Heart left ventricle (tissue), 13 donors: ENCODE measurements at regions not wholly inside any gene's neighbourhood (a gene's known extent, or its start where the extent isn't known, plus 50 kb on each side); places are given as distances from the start of the nearest gene placed in this dataset.

Experiments used
- CTCF ChIP-seq, 12 donors: fragments of 200-600 bp; sonication (generic) in 4 of 12; IDR thresholded peaks; one replicate each; pipeline versions ENCODE4 v1.5.0 to v1.8.0; 2018 to 2022; ENCODE audit warnings: antibody characterized with exemption in 12 of 12, mild to moderate bottlenecking in 5 of 12
- POLR2A ChIP-seq, 2 donors: fragments of 450-650 bp; IDR thresholded peaks; one replicate each; pipeline ENCODE4 v1.6.1; 2017; ENCODE audit warnings: antibody characterized with exemption in 2 of 2, mild to moderate bottlenecking in 2 of 2, moderate library complexity in 2 of 2
- donor health status: ischemic (EF 13 %, LVEDD 7.1; RV severe dilation, severe dysfunction).
- donor health status: DM: no; HTN: yes; CAD: no.
- donor health status: DM: no; HTN: no; CAD: no.
- donor health status: ischemic (EF 25% LVEDD 6.9; RV normal size, moderate dysfunction).
- donor health status: ischemic (EF 25% LVEDD 5.7; RV mildly dilated, moderate dysfunction).
- donor health status: ischemic (EF 35%, LVEDD 5.7; RV mildly dilated, moderate dysfunction).
- donor health status: nonischemic (EF 11% LVEDD 7.7; RV severe dilation, severe dysfunction).
- donor health status: DM: yes; HTN: yes; CAD: no.
- donor health status: PGD.
- donor health status: ischemic (EF 29% LVEDD 5.4; RV normal size, mild dysfunction).
- donor health status: nonischemic (EF 23%, LVEDD 6.1; RV moderate dilation, normal function).

GRCh38 chr9:110048403-110048975 lies 159.5 kb downstream of the C9orf152 start:
- no peak for TF ChIP-seq CTCF (IDR thresholded peaks at IDR 0.05)
- peak; percentile 68 to 90 for TF ChIP-seq POLR2A (IDR thresholded peaks at IDR 0.05)
